HTR-8/SVneo (cell line): ENCODE measurements at regions not wholly inside any gene's neighbourhood (a gene's known extent, or its start where the extent isn't known, plus 50 kb on each side); places are given as distances from the start of the nearest gene placed in this dataset.
A peak's percentile ranks its signal among the peaks of the same experiment; 100 is the strongest.

ENCODE experiments used
- DNase-seq: peaks from one replicate; pipeline ENCODE4 v3.0.0; 2011; ENCODE audit warnings: low spot score, mixed read lengths; ENCODE audit not compliant: insufficient read length
- FAIRE-seq: peaks from 2 replicates; lab custom pipeline; 2011; peaks lifted over from hg19 to GRCh38; lab: Jason Lieb, UNC

- DNase-seq (no peak), FAIRE-seq (no peak)
Measured at GRCh38 chr10:52438119-52438518, 124.0 kb downstream of the DKK1 start.

GRCh38 chr10:52440612-52441285 is 126.7 kb downstream of the DKK1 start:
- FAIRE-seq: no peak
- no peak for DNase-seq

- DNase-seq (no peak), FAIRE-seq (no peak)
Measured at GRCh38 chr10:52442576-52442975, 128.5 kb downstream of the DKK1 start.

GRCh38 chr10:52443419-52444388 is 129.6 kb downstream of the DKK1 start:
- DNase-seq (peak; percentile 43), FAIRE-seq (peak; percentile 9)

- no peak for DNase-seq
- no peak for FAIRE-seq
Measured at GRCh38 chr10:52446391-52446790, 132.3 kb downstream of the DKK1 start.

GRCh38 chr10:52447931-52448353 is 133.9 kb downstream of the DKK1 start:
- DNase-seq: no peak
- no peak for FAIRE-seq

GRCh38 chr10:52450762-52451291 is 136.7 kb downstream of the DKK1 start:
- DNase-seq (no peak), FAIRE-seq (no peak)

- peak; percentile 51 for DNase-seq
- FAIRE-seq: no peak
Measured at GRCh38 chr10:52451817-52452216, 137.7 kb downstream of the DKK1 start.

GRCh38 chr10:52452600-52453493 is 138.8 kb downstream of the DKK1 start:
- DNase-seq: no peak
- FAIRE-seq: peak; percentile 26

GRCh38 chr10:52453501-52453900 is 139.4 kb downstream of the DKK1 start:
- DNase-seq (no peak), FAIRE-seq (no peak)

- no peak for FAIRE-seq
Measured at GRCh38 chr10:52454491-52454890, 140.4 kb downstream of the DKK1 start.

GRCh38 chr10:52455098-52455497 is 141.0 kb downstream of the DKK1 start:
- peak; percentile 79 for FAIRE-seq

More at GRCh38 chr10:52454491-52454890, 140.4 kb downstream of the DKK1 start:
- DNase-seq: no peak

GRCh38 chr10:52459097-52459496 is 145.0 kb downstream of the DKK1 start:
- FAIRE-seq (no peak), DNase-seq (no peak)

More at GRCh38 chr10:52455098-52455497, 141.0 kb downstream of the DKK1 start:
- no peak for DNase-seq

- DNase-seq (no peak), FAIRE-seq (no peak)
Measured at GRCh38 chr10:52463826-52464225, 149.7 kb downstream of the DKK1 start.

- FAIRE-seq (no peak), DNase-seq (no peak)
Measured at GRCh38 chr10:52464368-52465124, 150.5 kb downstream of the DKK1 start.

GRCh38 chr10:52465202-52465601 is 151.1 kb downstream of the DKK1 start:
- DNase-seq: no peak
- FAIRE-seq: no peak

- DNase-seq (no peak), FAIRE-seq (no peak)
Measured at GRCh38 chr10:52466464-52466863, 152.4 kb downstream of the DKK1 start.

GRCh38 chr10:52469970-52470705 is 156.1 kb downstream of the DKK1 start:
- FAIRE-seq: no peak

More at GRCh38 chr10:52469970-52470705, 156.1 kb downstream of the DKK1 start:
- no peak for DNase-seq
